GM23248 (cell line): ENCODE measurements at regions not wholly inside any gene's neighbourhood (a gene's known extent, or its start where the extent isn't known, plus 50 kb on each side); places are given as distances from the start of the nearest gene placed in this dataset.
A peak's percentile ranks its signal among the peaks of the same experiment; 100 is the strongest.
"Not testable (repeated sequence)": the region's sequence is repeated elsewhere in the genome, so short reads cannot be mapped to it uniquely, and the experiment has no call there.

ENCODE experiments used
- DNase-seq: peaks from one replicate; pipeline ENCODE4 v3.0.0-alpha.2; 2015
- H2AFZ ChIP-seq: fragments of 200-600 bp; sonication (generic); 2 replicates; pipeline ENCODE4 v1.6.1; 2016; ENCODE audit warnings: antibody characterized with exemption
- H3F3A ChIP-seq: fragments of 200-600 bp; sonication (generic); 2 replicates; pipeline ENCODE4 v1.6.1; 2016; ENCODE audit warnings: mild to moderate bottlenecking, antibody characterized with exemption, mixed run types; ENCODE audit not compliant: insufficient read depth
- H3K27ac ChIP-seq: fragments of 200-600 bp; sonication (generic); 2 replicates; pipeline ENCODE4 v1.5.1; 2016; ENCODE audit warnings: mild to moderate bottlenecking
- H3K27me3 ChIP-seq: fragments of 200-600 bp; sonication (generic); replicated peaks from 2 replicates; pipeline ENCODE4 v1.6.1; 2016; ENCODE audit warnings: mild to moderate bottlenecking; ENCODE audit not compliant: insufficient read depth
- H3K36me3 ChIP-seq: fragments of 200-600 bp; sonication (generic); 2 replicates; pipeline ENCODE4 v1.6.1; 2016; ENCODE audit warnings: low read depth, mild to moderate bottlenecking
- H3K4me1 ChIP-seq: fragments of 200-600 bp; sonication (generic); 2 replicates; pipeline ENCODE4 v1.6.1; 2016; ENCODE audit warnings: mild to moderate bottlenecking; ENCODE audit not compliant: insufficient read depth
- H3K4me2 ChIP-seq: fragments of 200-600 bp; sonication (generic); one replicate; pipeline ENCODE4 v1.6.1; 2016; ENCODE audit warnings: mild to moderate bottlenecking; ENCODE audit not compliant: unreplicated experiment
- H3K4me3 ChIP-seq: fragments of 200-600 bp; sonication (generic); 2 replicates; pipeline ENCODE4 v1.5.1; 2016; ENCODE audit warnings: mild to moderate bottlenecking
- H3K79me2 ChIP-seq: fragments of 200-600 bp; sonication (generic); 2 replicates; pipeline ENCODE4 v1.6.1; 2016; ENCODE audit warnings: mild to moderate bottlenecking; ENCODE audit not compliant: insufficient read depth
- H3K9ac ChIP-seq: fragments of 200-600 bp; sonication (generic); 2 replicates; pipeline ENCODE4 v1.6.1; 2016; ENCODE audit warnings: mild to moderate bottlenecking
- H3K9me2 ChIP-seq: fragments of 200-600 bp; sonication (generic); 2 replicates; pipeline ENCODE4 v1.6.1; 2016; ENCODE audit warnings: mixed run types, mild to moderate bottlenecking, moderate library complexity; ENCODE audit not compliant: insufficient read depth
- H3K9me3 ChIP-seq: fragments of 200-600 bp; sonication (generic); one replicate; pipeline ENCODE4 v1.6.1; 2017; ENCODE audit warnings: low read depth
- H4K20me1 ChIP-seq: fragments of 200-600 bp; sonication (generic); 2 replicates; pipeline ENCODE4 v1.6.0; 2016; ENCODE audit not compliant: insufficient read depth
- EZH2 ChIP-seq: fragments of 200-600 bp; sonication (generic); IDR thresholded peaks from 2 replicates; pipeline ENCODE4 v1.6.1; 2018; ENCODE audit warnings: antibody characterized with exemption, mild to moderate bottlenecking; ENCODE audit not compliant: insufficient read depth, poor library complexity, severe bottlenecking
- EZH2phosphoT487 ChIP-seq: fragments of 200-600 bp; sonication (generic); IDR thresholded peaks from 2 replicates; pipeline ENCODE4 v1.6.1; 2018; ENCODE audit warnings: antibody characterized with exemption, moderate library complexity, mild to moderate bottlenecking, low read depth; ENCODE audit not compliant: insufficient read depth
- WGBS, 2 experiments: methylation state at CpG; one replicate each; pipeline ENCODE4 v1.1.6; 2015 to 2017; ENCODE audit warnings: low lambda C conversion rate in 2 of 2, low coverage in 1 of 2; ENCODE audit errors: missing lambda C conversion rate in 2 of 2; 5-methylcytosine and 5-hydroxymethylcytosine counted together
- in situ Hi-C: fragments of 300-500 bp; cut with MboI; formaldehyde crosslinking; loops from 2 replicates; pipeline ENCODE4 v1.15.0; 2020

DNA sequence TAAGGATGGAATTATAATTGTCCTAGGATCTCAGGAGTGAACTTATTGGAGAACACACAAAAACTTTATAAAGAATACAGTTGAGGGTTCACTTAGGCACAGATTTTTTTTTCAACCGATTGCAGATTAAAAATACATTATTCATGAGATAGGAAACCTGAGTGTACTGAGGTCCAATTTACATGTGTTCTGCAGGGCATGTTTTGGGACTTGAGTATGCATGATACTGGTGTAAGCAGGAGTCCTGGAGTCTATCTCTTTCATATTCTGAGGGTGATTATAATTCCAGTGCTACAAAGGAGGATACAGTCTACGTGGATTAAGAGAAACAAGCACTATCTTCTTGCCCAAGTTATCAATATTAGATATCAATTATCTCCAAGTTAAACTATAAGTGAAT, 139.3 kb upstream of the HSFY2 start:
- in situ Hi-C loops, result no loop called here
- no peaks in the 10 kb centered on the region for H3K27me3 ChIP-seq
- WGBS, 2 experiments, result 100% methylated on average over 2 of the region's 2 CpGs
- no peak for DNase-seq
- no peaks in the 10 kb centered on the region for H3K36me3 ChIP-seq
- no peaks in the 10 kb centered on the region for H3K9me3 ChIP-seq
- H3K9ac ChIP-seq, result no peak overlapping the region
- H3K79me2 ChIP-seq, result no peaks in the 10 kb centered on the region
- H3K4me2 ChIP-seq, result no peak overlapping the region
- H2AFZ ChIP-seq, result no peak overlapping the region
- H3F3A ChIP-seq, result peaks cover 19% of the 10 kb centered on the region; the same call in 1 of the 2 replicates
- no peak overlapping the region for H3K27ac ChIP-seq
- no peaks in the 10 kb centered on the region for H3K9me2 ChIP-seq
- H3K4me1 ChIP-seq, result peaks cover 10% of the 10 kb centered on the region
- no peak overlapping the region for H3K4me3 ChIP-seq
- TF ChIP-seq EZH2, result no peak
- TF ChIP-seq EZH2phosphoT487, result no peak
- H4K20me1 ChIP-seq, result no peaks in the 10 kb centered on the region

DNA sequence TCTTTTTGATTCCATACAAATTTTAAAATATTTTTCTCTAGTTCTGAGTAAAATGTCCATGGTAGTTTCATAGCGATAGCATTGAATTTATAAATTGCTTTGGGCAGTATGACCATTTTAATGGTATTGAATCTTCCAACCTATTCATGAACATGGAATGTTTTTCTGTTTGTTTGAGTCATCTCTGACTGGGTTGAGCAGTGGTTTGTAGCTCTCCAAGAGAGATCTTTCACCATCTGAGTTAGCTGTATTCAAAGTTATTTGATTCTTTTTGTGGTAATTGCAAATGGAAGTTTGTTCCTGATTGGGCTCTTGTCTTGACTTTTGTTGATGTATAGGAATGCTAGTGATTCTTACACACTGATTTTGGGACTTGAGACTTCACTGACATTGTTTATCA, 136.3 kb upstream of the HSFY2 start:
- WGBS, 2 experiments, result 35 to 40% methylated on average over 1 of the region's 1 CpG
- no peaks in the 10 kb centered on the region for H3K79me2 ChIP-seq
- H2AFZ ChIP-seq, result no peak overlapping the region
- no peaks in the 10 kb centered on the region for H4K20me1 ChIP-seq
- H3K9ac ChIP-seq, result no peak overlapping the region
- H3K27me3 ChIP-seq, result no peaks in the 10 kb centered on the region
- peaks cover 10% of the 10 kb centered on the region for H3K4me1 ChIP-seq
- H3K4me2 ChIP-seq, result peak overlapping the region; percentile 42
- peaks cover 19% of the 10 kb centered on the region; the same call in 1 of the 2 replicates for H3F3A ChIP-seq
- TF ChIP-seq EZH2phosphoT487 (no peak), EZH2 (no peak)
- peak overlapping the region; percentile 44; the same call in 1 of the 2 replicates for H3K27ac ChIP-seq
- H3K36me3 ChIP-seq, result no peaks in the 10 kb centered on the region
- in situ Hi-C loops, result no loop called here
- peak; percentile 68 for DNase-seq
- no peaks in the 10 kb centered on the region for H3K9me3 ChIP-seq
- no peaks in the 10 kb centered on the region for H3K9me2 ChIP-seq
- H3K4me3 ChIP-seq, result no peak overlapping the region

DNA sequence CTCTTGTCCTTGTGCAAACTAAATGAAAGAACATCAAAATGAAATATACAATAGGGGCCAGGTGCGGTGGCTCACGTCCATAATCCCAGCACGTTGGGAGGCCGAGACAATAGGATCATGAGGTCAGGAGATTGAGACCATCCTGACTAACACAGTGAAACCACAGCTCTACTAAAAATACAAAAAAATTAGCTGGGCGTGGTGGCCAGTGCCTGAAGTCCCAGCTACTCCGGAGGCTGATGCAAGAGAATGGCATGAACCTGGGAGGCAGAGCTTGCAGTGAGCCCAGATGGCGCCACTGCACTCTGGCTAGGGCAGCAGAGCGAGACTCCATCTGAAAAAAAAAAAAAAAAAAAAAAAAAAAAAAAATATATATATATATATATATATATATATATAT, 132.7 kb upstream of the HSFY2 start:
- H3K4me3 ChIP-seq, H3K4me2 ChIP-seq, H3K9me2 ChIP-seq, H3K27me3 ChIP-seq, H3K36me3 ChIP-seq, DNase-seq, H3K9me3 ChIP-seq, H3K27ac ChIP-seq, H3K9ac ChIP-seq, H3K79me2 ChIP-seq, H3K4me1 ChIP-seq, in situ Hi-C loops, H2AFZ ChIP-seq, H4K20me1 ChIP-seq: not testable (repeated sequence)
- H3F3A ChIP-seq, result peaks cover 19% of the 10 kb centered on the region; the same call in 1 of the 2 replicates
- 92 to 94% methylated on average over 6 to 8 of the region's 8 CpGs for whole genome bisulfite sequencing, 2 experiments

DNA sequence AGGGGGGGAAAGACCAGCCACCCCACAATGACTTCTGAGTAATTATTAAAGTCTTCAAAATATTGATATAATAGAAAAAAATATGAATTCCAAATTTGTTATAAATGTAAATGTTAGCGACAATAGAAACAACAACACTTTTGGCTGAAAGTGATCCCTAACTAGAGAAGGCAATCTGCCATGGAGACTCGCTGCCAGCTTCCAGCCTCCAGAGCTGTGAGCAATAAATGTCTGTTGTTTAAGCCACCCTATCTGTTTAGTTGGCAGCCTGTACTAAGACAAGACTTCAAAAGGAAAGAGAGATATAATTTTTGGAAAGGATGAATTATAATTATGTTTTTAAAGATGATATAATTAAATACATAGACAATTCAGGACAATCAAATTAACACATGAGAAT, 130.8 kb upstream of the HSFY2 start:
- Histone ChIP-seq H4K20me1 (no peaks in the 10 kb centered on the region), H3K4me1 (no peaks in the 10 kb centered on the region), H3K79me2 (no peaks in the 10 kb centered on the region), H3K27ac (no peak overlapping the region), H3K9ac (no peak overlapping the region), H3F3A (peaks cover 7% of the 10 kb centered on the region; the same call in 1 of the 2 replicates), H3K9me3 (no peaks in the 10 kb centered on the region), H3K27me3 (no peaks in the 10 kb centered on the region), H3K9me2 (no peaks in the 10 kb centered on the region), H3K4me2 (no peak overlapping the region), H2AFZ (no peak overlapping the region), H3K36me3 (no peaks in the 10 kb centered on the region), H3K4me3 (no peak overlapping the region)
- WGBS, 2 experiments, result 88 to 94% methylated on average over 2 of the region's 2 CpGs
- in situ Hi-C loops, result no loop called here
- TF ChIP-seq EZH2phosphoT487 (no peak), EZH2 (no peak)
- no peak for DNase-seq

DNA sequence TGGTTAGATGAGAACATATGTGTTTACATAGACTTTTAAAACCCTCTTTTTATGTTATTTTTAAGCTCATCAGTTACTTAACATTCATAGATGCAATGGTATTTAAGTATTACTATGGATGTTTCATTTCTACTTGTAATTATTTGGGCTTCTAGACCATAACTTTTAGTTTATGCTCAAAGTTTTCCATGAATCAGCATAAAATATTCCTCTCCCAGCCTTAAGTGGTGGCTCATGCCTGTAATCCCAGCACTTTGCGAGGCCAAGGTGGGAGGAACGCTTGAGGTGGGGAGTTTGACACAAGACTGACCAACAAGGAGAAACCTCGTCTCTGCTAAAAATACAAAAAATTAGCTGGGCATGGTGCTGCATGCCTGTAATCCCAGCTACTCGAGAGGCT, 118.5 kb upstream of the HSFY2 start:
- Histone ChIP-seq H3K9me3 (no peaks in the 10 kb centered on the region), H3K9ac (no peak overlapping the region), H3K9me2 (no peaks in the 10 kb centered on the region), H3K4me3 (no peak overlapping the region), H3K4me2 (no peak overlapping the region), H3K27me3 (no peaks in the 10 kb centered on the region), H4K20me1 (no peaks in the 10 kb centered on the region), H3K36me3 (no peaks in the 10 kb centered on the region), H3K79me2 (no peaks in the 10 kb centered on the region), H3K27ac (no peak overlapping the region), H3F3A (no peaks in the 10 kb centered on the region), H3K4me1 (no peaks in the 10 kb centered on the region), H2AFZ (no peak overlapping the region)
- in situ Hi-C loops, result no loop called here
- WGBS, 2 experiments, result 92 to 95% methylated on average over 4 of the region's 4 CpGs
- no peak for DNase-seq
- TF ChIP-seq EZH2 (no peak), EZH2phosphoT487 (no peak)
